ENCODE measurements at regions not wholly inside any gene's neighbourhood (a gene's known extent, or its start where the extent isn't known, plus 50 kb on each side); places are given as distances from the start of the nearest gene placed in this dataset.

- TF ChIP-seq FOSL1 (IDR thresholded peaks at IDR 0.05; ENCODE audit: insufficient read depth, low read depth, low read length) (no peak), RBBP5 (IDR thresholded peaks at IDR 0.05; ENCODE audit: borderline replicate concordance, low read depth, low read length) (no peak), POLR2A (IDR thresholded peaks at IDR 0.05; ENCODE audit: control extremely low read depth in 1 of 2, low read depth in 2 of 2, low read length in 2 of 2) (no peak), CTBP2 (IDR thresholded peaks at IDR 0.05; ENCODE audit: borderline replicate concordance, insufficient read depth, insufficient read length, low read length) (no peak), SRF (IDR thresholded peaks at IDR 0.05; ENCODE audit: low read depth, low read length) (no peak), KDM4A (IDR thresholded peaks at IDR 0.05; ENCODE audit: low read depth, low read length, severe bottlenecking) (no peak), SAP30 (IDR thresholded peaks at IDR 0.05; ENCODE audit: insufficient read depth, insufficient replicate concordance, low read length) (no peak)
Observed at GRCh38 chr4:81786063-81786763, 314.5 kb upstream of the RASGEF1B start (continued).

Measured in H1 (cell line).